ENCODE measurements at regions not wholly inside any gene's neighbourhood (a gene's known extent, or its start where the extent isn't known, plus 50 kb on each side); places are given as distances from the start of the nearest gene placed in this dataset.

- no peak for DNase-seq (ENCODE audit: low read depth)
Observed at GRCh38 chr11:104433751-104434150, 269.8 kb upstream of the PDGFD start.

DNA sequence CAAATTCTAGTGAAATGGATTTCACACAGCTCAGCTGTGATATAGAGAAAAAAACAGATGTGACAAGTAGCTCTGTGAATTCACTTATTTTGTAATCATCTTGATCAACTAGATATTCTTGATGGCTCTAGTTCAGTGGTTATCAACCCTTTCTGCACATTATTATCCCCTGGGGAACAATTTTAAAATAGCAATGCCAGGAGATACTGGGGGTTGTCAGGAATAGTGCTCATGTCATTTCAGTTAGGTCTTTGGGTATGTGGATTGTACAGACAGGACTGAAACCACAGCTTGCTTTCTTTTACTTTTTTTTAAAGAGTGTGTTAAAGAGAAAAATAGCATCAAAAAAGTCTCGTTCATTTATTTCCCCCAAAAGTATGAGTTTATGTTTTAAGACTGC lies 269.0 kb upstream of the PDGFD start:
- no peak for DNase-seq (ENCODE audit: low read depth)

GRCh38 chr11:104432526-104432925 lies 268.6 kb upstream of the PDGFD start:
- DNase-seq (ENCODE audit: low read depth) = no peak

DNA sequence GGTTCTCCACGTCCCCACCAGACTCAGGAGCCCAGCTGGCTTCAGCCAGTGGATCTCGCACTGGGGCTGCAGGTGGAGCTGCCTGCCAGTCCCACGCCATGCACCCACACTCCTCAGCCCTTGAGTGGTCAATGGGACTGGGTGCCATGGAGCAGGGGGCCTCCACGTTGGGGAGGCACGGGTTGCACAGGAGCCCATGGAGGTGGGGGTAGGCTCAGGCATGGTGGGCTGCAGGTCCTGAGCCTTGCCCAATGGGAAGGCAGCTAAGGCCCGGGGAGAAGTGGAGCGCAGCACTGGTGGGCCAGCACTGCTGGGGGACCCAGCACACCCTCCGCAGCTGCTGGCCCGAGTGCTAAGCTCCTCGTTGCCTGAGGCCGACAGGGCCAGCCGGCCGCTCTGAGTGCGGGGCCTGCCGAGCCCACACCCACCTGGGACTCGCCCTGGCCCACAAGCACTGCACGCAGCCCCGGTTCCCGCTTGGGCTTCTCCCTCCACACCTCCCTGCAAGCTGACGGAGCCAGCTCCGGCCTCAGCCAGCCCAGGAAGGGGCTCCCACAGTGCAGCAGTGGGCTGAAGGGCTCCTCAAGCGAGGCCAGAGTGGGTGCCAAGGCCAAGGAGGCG lies 258.5 kb upstream of the PDGFD start:
- no peak for DNase-seq (ENCODE audit: low read depth)

GRCh38 chr11:104410336-104410735 lies 246.4 kb upstream of the PDGFD start:
- DNase-seq (ENCODE audit: low read depth) = no peak

- no peak for DNase-seq (ENCODE audit: low read depth)
Observed at GRCh38 chr11:104408630-104409029, 244.7 kb upstream of the PDGFD start.

DNA sequence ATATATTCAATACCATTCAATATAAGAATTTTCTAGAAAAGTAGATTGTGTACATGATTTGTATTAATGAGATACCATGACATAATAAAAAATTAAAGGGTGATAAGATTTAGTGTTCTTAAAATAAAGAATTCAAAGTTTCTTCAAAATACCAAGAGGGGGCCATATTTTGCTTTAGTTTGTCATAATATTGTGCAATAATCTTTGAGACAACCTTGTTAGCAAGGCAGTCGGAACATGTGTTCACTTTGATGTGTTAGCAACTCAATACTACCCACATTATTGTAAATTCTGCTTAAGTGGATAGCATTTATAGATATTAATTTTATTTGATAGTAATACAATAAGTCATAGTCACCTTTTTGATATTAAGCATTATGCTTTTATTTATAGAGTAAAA lies 241.3 kb upstream of the PDGFD start:
- DNase-seq (ENCODE audit: low read depth) = no peak

- DNase-seq (ENCODE audit: low read depth) = no peak
Observed at GRCh38 chr11:104404231-104405175, 240.6 kb upstream of the PDGFD start.

- no peak for DNase-seq (ENCODE audit: low read depth)
Observed at GRCh38 chr11:104402812-104403521, 239.0 kb upstream of the PDGFD start.

DNA sequence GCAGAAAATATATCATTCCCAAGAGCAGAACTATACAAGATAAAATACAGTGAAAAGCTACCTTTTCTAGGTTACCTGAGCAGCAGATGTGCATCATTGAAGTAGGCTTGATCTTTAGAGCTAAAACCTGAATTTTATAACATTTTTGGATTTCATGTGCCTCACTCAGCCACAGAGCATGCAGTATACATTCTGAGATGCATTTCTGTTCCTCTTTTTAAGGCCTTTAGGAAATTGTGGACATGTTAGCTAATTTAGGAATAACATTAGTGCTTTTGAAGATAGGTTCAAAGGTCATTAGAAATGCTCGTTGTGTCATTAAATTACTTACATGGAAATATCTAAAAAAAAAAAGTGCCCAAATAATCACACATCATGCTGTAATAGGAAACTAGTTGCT lies 230.6 kb upstream of the PDGFD start:
- no peak for DNase-seq (ENCODE audit: low read depth)

- DNase-seq (ENCODE audit: low read depth) = no peak
Observed at GRCh38 chr11:104390651-104391050, 226.7 kb upstream of the PDGFD start.

- DNase-seq (ENCODE audit: low read depth) = no peak
Observed at GRCh38 chr11:104385884-104386283, 221.9 kb upstream of the PDGFD start.

DNA sequence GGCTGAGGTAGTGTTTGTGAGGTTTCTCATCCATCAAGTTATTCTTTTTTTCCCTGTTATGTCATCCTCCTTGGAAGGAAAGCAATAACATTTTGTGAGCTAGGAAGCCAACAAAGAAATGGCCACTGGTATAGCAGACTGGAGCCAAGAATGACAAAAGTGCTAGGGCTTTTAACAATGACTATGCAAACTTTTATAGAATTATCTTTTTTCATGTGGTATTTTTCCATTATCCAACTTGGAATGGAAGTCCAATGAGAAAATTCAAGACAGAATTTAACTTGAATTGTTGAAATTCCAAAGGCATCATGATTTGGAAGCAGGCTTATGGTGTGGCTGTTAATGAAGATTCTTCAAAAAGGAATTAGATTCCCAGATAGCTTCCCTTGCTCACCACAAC lies 216.4 kb upstream of the PDGFD start:
- no peak for DNase-seq (ENCODE audit: low read depth)

- no peak for DNase-seq (ENCODE audit: low read depth)
Observed at GRCh38 chr11:104372111-104372510, 208.2 kb upstream of the PDGFD start.

DNA sequence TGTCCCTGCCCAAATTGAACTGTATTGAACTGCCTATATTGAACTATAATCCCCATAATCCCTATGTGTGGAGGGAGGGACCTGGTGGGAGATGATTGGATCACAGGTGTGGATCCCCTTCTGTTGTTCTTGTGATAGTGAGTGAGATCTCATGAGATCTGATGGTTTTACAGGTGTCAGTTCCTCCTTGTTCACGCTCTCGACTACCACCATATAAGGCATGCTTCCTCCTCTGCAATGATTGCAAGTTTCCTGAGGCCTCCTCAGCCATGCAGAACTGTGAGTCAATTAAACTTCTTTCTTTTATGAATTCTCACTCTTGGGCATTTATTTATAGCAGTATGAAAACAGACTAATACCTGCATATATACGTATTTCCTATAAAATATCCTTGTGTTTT lies 206.5 kb upstream of the PDGFD start:
- DNase-seq (ENCODE audit: low read depth) = no peak

DNA sequence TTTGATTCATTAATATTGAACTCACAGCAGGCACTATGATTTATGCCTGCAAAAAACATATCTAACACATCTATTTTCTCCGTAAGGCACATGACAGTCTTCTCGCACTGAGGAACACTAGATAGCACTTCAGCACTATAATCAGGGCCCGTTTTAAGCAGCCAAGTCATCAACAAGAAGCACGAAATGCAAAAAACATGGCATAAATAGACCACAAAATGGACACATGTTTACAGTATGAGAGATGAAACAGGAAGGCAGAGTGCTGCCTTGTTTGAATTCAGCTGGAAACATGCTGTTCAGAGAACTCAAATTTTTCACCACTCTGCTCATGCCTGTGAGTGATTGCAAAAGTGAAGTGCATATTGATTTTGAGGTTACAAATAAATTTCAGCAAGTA lies 205.8 kb upstream of the PDGFD start:
- no peak for DNase-seq (ENCODE audit: low read depth)

GRCh38 chr11:104366321-104366734 lies 202.4 kb upstream of the PDGFD start:
- no peak for DNase-seq (ENCODE audit: low read depth)

GRCh38 chr11:104365676-104366075 lies 201.7 kb upstream of the PDGFD start:
- no peak for DNase-seq (ENCODE audit: low read depth)

DNA sequence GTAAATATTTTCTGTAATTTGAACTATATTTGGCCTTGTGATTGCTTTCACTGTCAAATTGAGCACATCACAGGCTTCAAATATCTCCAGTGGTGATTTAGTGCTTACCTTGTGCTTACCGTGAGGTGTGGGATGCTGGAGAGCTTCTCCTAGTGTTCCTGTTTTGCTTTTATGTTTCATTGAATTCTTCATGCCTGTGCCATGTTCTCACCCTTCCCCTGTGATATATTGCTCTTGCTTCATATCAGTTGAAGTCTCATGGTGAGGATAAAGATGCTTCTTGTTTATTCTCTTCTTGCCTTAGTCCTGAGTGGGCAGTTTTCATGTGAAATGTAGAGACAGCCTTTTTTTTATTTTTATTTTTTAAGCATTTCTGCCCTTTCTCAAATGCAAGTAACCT lies 198.0 kb upstream of the PDGFD start:
- DNase-seq (ENCODE audit: low read depth) = no peak

DNA sequence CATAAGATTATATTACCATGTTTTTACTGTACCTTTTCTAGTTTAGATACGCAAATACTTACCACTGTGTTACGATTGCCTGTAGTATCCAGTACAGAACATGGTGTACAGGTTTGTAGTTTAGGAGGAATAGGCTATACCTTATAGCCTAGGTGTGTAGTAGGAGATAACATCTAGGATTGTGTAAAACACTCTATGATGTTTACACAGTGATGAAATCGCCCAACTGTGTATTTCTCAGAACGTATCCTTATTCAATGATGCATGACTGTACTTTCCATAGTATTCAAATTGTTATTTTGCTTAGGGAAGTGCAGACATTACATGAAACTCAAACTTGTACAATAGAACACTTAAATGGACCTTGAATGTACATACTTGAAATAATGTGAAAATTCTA lies 188.1 kb upstream of the PDGFD start:
- no peak for DNase-seq (ENCODE audit: low read depth)

DNA sequence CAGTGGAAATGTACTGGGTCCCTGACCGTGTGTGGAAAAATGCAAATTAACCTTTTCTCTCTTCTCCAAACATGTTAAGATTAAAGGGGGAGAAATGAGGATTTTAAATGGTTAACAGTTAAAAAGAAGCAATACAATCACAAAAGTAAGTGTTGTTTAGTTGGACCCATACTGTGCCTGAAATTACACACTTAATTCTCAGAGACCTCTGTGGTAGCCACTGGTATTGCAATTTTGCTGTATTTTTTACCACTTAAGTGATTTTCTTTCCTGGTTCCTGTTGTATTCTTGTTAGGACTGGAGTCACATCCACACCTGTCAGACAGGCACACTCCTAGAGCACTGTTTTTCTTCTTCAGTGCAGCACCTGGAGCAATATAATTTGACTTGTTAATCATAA lies 179.6 kb upstream of the PDGFD start:
- no peak for DNase-seq (ENCODE audit: low read depth)

GRCh38 chr11:104340590-104340989 lies 176.6 kb upstream of the PDGFD start:
- DNase-seq (ENCODE audit: low read depth) = no peak

DNA sequence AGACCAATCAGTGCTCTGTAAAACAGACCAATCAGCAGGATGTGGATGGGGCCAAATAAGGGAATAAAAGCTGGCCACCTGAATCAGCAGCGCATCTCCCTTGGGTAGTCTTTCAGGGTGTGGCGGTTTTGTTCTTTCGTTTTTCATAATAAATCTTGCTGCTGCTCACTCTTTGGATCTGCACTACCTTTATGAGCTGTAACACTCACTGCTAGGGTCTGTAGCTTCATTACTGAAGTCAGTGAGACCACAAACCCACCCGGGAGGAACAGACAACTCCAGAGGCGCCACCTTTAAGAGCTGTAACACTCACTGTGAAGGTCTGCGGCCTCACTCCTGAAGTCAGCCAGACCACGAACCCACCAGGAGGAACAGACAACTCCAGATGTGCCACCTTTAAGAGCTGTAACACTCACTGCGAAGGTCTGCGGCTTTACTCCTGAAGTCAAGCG lies 175.5 kb upstream of the PDGFD start:
- no peak for DNase-seq (ENCODE audit: low read depth)

Measured in HS-5 (cell line).